GM12873 (cell line): ENCODE measurements at regions not wholly inside any gene's neighbourhood (a gene's known extent, or its start where the extent isn't known, plus 50 kb on each side); places are given as distances from the start of the nearest gene placed in this dataset.

Experiments used
- TF ChIP-seq, protein P1 (sequence below): IDR thresholded peaks from 2 replicates; pipeline ENCODE4 v1.5.1; 2012; ENCODE audit warnings: low read depth, mild to moderate bottlenecking, moderate library complexity, low read length, control low read depth; ENCODE audit not compliant: insufficient read depth; ENCODE audit errors: missing control alignments

DNA sequence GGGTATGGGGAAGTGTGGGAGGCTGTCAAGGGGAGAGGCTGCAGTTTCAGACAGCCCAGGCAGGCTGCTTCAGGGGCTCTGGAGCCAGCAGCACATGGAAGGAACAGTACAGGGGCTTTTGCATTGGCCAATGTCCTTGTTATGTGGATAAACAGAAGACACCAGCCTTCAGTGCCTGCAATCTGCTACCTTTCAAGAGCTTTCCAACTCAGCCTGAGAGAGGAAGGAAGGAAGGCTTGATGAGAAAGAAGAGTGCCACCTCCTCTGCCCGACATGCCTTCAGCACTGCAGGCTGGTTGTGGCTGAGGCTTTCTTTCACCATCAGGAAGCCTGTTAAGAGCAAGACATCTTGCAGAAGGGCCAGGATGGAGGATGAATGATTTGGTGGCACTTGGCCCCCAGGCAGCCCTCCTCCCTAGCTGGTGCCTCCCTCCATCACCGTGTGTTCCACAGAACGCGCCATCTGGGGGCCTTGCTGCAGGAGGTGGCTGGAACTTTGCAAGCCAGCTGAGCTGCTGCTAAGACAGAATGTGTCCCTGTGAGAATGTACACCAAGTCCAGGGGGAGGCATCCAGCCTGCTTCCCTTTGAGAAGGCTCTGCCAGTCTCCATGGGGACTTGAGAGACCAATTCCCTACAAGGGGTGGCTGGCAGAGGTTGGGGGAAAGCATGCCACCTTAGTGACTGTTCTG lies 372.4 kb upstream of the PROX1 start:
- TF ChIP-seq, protein P1, sequence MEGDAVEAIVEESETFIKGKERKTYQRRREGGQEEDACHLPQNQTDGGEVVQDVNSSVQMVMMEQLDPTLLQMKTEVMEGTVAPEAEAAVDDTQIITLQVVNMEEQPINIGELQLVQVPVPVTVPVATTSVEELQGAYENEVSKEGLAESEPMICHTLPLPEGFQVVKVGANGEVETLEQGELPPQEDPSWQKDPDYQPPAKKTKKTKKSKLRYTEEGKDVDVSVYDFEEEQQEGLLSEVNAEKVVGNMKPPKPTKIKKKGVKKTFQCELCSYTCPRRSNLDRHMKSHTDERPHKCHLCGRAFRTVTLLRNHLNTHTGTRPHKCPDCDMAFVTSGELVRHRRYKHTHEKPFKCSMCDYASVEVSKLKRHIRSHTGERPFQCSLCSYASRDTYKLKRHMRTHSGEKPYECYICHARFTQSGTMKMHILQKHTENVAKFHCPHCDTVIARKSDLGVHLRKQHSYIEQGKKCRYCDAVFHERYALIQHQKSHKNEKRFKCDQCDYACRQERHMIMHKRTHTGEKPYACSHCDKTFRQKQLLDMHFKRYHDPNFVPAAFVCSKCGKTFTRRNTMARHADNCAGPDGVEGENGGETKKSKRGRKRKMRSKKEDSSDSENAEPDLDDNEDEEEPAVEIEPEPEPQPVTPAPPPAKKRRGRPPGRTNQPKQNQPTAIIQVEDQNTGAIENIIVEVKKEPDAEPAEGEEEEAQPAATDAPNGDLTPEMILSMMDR = no peak

DNA sequence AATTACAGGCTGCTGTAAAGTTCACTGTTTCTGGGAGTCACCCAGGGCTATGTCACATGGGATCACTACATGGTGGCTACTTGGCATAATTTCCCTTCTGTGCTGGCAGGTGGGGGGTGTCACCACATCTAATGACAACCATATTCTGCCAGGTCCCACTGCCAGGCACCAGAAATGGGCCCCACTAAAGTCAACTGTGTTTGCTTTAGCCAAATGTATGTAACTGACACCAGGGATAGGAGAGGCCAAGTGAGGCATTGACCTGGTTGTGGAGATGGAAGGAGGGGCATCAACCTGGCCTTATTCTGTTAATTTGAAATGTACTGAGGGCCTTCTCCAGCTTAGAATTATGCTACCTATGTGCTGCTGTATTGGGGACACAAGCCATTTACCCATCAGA lies 370.6 kb upstream of the PROX1 start:
- TF ChIP-seq, protein P1 = no peak

- TF ChIP-seq, protein P1 = no peak
Measured at GRCh38 chr1:213618094-213618493, 369.7 kb upstream of the PROX1 start.

GRCh38 chr1:213619026-213619425 lies 368.7 kb upstream of the PROX1 start:
- TF ChIP-seq, protein P1 = no peak

- TF ChIP-seq, protein P1 = no peak
Measured at GRCh38 chr1:213621077-213621476, 366.7 kb upstream of the PROX1 start.

- TF ChIP-seq, protein P1 = no peak
Measured at GRCh38 chr1:213622365-213623063, 365.3 kb upstream of the PROX1 start.

- TF ChIP-seq, protein P1 = no peak
Measured at GRCh38 chr1:213623064-213623581, 364.6 kb upstream of the PROX1 start.
